ENCODE measurements at regions not wholly inside any gene's neighbourhood (a gene's known extent, or its start where the extent isn't known, plus 50 kb on each side); places are given as distances from the start of the nearest gene placed in this dataset.
"Not testable (repeated sequence)": the region's sequence is repeated elsewhere in the genome, so short reads cannot be mapped to it uniquely, and the experiment has no call there.

GRCh38 chr16:63890081-63890480 lies 1231.8 kb downstream of the CDH11 start:
- no peak for DNase-seq

DNA sequence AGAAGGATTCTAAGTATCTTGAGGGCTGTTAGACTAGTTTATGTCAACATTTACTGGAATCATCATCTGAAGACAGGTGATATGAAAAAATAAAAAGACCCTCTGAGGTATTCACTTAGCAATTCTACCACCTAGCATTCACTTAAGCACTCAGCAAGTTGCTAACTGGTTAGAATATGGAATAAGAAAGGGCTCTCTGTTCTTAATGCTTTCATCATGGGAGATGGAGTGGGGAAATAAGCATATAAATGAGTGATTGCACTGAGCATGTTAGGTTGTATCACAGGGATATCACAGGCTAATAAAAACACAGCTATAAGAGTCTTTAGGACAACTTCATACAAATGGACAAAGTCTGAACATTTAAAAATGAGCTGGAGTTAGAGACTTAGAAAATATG lies 1238.8 kb downstream of the CDH11 start:
- no peak for DNase-seq

GRCh38 chr16:63882576-63882975 lies 1239.3 kb downstream of the CDH11 start:
- no peak for DNase-seq

- DNase-seq = no peak
Measured at GRCh38 chr16:63880948-63881347, 1240.9 kb downstream of the CDH11 start.

DNA sequence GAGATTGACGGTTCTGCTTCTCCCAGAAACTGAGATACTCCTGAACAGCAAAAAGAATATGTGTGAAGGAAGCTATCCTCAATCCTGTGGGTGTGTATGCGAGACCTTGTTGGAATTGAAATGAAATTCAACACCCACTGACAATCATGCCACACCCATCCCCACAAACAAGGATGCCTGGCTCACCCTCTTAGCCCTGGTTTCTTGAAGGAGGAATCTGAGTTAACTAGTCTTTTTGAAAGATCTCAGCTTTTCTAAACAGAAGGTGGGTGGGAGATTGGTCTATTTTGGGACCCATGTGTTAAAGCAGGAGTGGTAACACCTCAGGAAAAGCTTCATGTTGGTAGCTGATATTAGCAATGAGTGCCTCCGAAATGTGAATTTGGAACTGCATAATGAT lies 1244.5 kb downstream of the CDH11 start:
- DNase-seq = no peak

GRCh38 chr16:63876103-63876502 lies 1245.8 kb downstream of the CDH11 start:
- no peak for DNase-seq

GRCh38 chr16:63860700-63861099 lies 1261.2 kb downstream of the CDH11 start:
- DNase-seq = not testable (repeated sequence)

- no peak for DNase-seq
Measured at GRCh38 chr16:63856537-63856936, 1265.3 kb downstream of the CDH11 start.

DNA sequence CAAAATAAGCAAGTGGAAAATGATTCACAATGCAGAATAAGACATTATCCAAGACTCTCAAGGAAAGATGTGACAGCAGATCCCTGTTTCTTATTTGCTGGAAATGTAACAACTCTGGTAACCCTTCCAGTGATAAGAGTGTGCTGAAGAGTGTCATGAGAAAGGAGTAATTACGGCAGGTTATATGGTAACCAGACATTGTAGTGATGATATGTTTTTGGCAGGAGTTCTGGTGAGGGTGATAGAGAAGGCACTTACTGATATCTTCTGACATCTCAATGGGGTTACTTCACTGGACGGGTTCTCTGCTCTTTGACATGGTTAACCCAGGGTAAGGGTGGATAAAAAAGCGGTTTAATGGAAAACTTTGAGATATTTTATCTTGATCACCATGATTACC lies 1270.9 kb downstream of the CDH11 start:
- DNase-seq = no peak

- no peak for DNase-seq
Measured at GRCh38 chr16:63841271-63841670, 1280.6 kb downstream of the CDH11 start.

- no peak for DNase-seq
Measured at GRCh38 chr16:63830061-63830460, 1291.8 kb downstream of the CDH11 start.

GRCh38 chr16:63822818-63823217 lies 1299.0 kb downstream of the CDH11 start:
- DNase-seq = no peak

GRCh38 chr16:63816276-63816675 lies 1305.6 kb downstream of the CDH11 start:
- no peak for DNase-seq

DNA sequence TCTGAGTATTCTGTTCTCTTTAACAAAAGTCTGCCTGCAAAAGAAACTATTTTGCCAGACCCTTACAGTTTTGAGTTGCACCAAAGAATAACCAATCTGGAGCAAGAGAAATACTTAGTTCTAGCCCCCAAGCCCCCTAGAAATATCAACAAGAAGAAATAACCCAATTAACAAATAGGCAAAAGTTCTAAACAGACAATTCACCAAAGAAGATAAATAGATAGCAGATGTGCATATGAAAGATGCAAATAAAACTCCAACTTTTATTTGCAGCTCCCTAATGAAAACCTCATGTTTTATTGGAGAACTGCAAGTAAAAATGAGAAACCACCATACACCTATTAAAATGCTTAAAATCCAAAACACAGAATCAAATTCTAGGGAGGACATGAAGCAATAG lies 1308.0 kb downstream of the CDH11 start:
- no peak for DNase-seq

DNA sequence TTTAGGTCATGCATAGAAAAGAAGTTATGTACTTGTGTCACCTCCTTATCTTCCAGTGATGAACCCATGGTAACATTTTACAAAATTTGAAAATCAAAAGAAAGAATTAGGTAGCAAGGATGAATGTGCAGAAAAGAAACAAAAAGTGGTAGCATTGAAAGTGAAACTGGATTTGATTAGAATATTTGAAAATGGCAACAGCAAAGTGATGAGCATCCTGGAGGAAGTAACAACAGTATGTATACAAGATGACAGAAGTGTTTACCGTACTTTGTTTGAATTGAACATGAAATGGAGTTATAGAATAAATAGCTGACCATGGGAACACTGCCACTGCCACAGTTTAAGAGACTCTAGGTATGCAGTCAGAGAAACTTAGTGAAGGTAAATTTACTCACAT lies 1313.1 kb downstream of the CDH11 start:
- DNase-seq = no peak

- no peak for DNase-seq
Measured at GRCh38 chr16:63806794-63807506, 1314.9 kb downstream of the CDH11 start.

DNA sequence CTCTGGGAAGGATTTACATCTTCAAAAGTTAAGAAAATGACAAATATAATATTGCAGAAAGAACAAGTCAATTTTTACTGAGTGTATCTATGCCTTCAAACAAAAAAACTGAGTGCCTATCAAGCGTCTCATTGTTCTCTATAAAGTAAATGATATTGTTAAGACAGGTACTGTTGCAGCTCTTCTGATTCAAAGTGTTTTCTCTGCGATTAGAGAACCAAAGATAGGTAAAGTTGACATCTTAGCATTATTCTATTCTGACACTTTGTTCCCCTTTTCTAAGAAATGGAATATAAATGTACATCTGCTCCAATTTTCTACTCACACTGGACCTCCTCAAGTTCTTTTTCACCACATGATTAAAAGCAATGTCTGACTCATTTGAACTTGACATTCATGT lies 1317.7 kb downstream of the CDH11 start:
- no peak for DNase-seq

DNA sequence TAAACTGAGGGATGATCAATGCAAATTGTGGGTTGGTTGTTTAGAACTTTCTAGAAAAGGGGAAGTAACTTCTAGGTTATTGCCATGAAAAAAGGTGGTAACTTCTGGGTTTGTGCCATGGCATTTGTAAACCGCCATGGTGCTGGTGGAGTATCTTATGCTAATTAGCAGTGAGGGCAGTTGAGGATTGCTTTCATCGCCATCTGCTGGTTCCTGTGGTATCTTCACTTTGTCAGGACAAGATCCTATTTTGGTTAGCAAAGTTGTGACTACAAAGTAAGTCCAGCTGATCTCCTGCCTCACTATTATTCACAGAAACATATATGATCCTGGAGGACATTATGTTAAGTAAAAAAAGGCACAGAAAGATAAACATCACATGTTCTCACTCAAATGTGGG lies 1332.3 kb downstream of the CDH11 start:
- DNase-seq = no peak

GRCh38 chr16:63787014-63787413 lies 1334.8 kb downstream of the CDH11 start:
- DNase-seq = no peak

GRCh38 chr16:63785170-63785569 lies 1336.7 kb downstream of the CDH11 start:
- no peak for DNase-seq

DNA sequence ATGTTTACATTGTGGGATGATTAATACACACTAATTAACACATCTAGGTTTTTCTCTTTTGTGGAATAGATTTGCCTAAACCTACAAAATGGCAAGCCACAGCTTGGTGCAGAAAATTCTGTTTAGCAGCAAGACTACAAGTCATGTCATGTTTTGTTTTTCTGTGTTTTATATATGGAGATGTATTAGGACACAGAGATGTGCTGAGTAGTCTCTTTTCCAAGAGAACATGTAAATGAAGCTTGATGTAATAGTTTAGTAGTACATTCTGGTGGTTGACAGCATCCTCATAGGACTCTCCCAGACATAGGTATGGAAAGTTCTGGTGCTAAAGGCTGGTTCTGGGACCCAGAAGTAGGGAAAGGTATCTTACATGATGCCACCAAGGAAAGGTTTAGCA lies 1345.4 kb downstream of the CDH11 start:
- no peak for DNase-seq

GRCh38 chr16:63776034-63776433 lies 1345.8 kb downstream of the CDH11 start:
- no peak for DNase-seq

GRCh38 chr16:63774302-63774701 lies 1347.6 kb downstream of the CDH11 start:
- DNase-seq = no peak

GRCh38 chr16:63769211-63769610 lies 1352.7 kb downstream of the CDH11 start:
- no peak for DNase-seq

DNA sequence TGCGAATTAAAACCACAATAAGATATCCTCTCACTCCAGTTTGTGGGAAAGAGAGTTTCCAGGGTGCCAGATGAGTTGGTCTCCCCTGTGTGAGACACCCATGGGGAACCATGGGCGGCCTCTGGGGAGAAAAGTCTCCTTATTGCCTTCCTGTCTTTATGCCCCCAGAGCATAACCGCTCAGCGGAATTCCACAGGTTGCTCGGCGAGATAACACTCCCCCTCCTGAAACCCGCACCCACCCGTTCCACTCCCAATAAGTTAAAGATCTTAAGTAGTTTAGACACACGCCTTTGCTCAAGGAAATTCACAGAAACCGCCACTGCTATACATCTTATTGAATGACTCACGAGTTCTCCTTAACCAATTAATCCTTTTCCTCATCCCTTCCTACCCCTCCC lies 1361.6 kb downstream of the CDH11 start:
- not testable (repeated sequence) for DNase-seq

Measured in stimulated activated CD4-positive, alpha-beta T cell treated with anti-CD3 and anti-CD28 coated beads, Interleukin-4, amount 100 ng/mL, for 4 hours (primary cell).